ENCODE measurements at regions not wholly inside any gene's neighbourhood (a gene's known extent, or its start where the extent isn't known, plus 50 kb on each side); places are given as distances from the start of the nearest gene placed in this dataset.

DNA sequence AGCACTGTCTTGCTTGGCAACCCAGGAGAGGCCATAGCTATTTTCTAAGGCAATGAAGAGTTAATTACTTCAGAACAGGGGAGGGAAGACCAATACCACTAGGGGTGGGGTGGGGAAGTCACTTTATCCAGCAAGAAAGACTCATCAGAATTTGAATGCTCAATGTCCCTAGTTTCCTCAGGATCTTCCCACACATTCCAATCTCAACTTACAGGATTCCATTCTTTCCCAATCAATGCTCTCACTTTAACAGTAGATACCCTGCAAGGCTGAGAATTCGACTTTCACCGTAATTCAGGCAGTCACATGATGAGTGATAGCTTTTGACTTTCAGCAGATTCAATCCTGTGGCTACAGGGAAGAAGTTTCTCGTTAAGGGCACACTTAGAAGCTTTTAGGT, 526.6 kb upstream of the SEL1L start:
- POLR2A ChIA-PET = no interaction called here
- Histone ChIP-seq H3K9me3 (ENCODE audit: control insufficient read depth, insufficient read depth, low read depth, low read length) (no peaks in the 10 kb centered on the region), H3K27ac (ENCODE audit: extremely low read depth, low read depth, low read length) (no peak overlapping the region), H3K36me3 (ENCODE audit: control insufficient read depth in 2 of 2, insufficient read depth in 1 of 2, low read length in 2 of 2) (no peaks in the 10 kb centered on the region), H3K4me1 (ENCODE audit: control insufficient read depth, insufficient read depth, low read length) (no peaks in the 10 kb centered on the region), H3K4me3 (ENCODE audit: low read depth, low read length) (no peak overlapping the region)
- CTCF ChIA-PET = no interaction called here
- TF ChIP-seq, protein P1, sequence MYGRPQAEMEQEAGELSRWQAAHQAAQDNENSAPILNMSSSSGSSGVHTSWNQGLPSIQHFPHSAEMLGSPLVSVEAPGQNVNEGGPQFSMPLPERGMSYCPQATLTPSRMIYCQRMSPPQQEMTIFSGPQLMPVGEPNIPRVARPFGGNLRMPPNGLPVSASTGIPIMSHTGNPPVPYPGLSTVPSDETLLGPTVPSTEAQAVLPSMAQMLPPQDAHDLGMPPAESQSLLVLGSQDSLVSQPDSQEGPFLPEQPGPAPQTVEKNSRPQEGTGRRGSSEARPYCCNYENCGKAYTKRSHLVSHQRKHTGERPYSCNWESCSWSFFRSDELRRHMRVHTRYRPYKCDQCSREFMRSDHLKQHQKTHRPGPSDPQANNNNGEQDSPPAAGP (tag by site-specific recombination; IDR thresholded peaks at IDR 0.05) = no peak
- TF ChIP-seq ZNF16 (tag by site-specific recombination; IDR thresholded peaks at IDR 0.05; ENCODE audit: low read depth) = no peak
- TF ChIP-seq ZBTB7A (tag by site-specific recombination; IDR thresholded peaks at IDR 0.05; ENCODE audit: low read depth) = no peak
- TF ChIP-seq ZNF521 (tag by site-specific recombination; IDR thresholded peaks at IDR 0.05) = no peak
- no peak for TF ChIP-seq WT1 (tag by site-specific recombination; IDR thresholded peaks at IDR 0.05)
- no peak for TF ChIP-seq ZNF560 (tag by site-specific recombination; IDR thresholded peaks at IDR 0.05; ENCODE audit: borderline replicate concordance)
- no peak for TF ChIP-seq INSM2 (tag by site-specific recombination; IDR thresholded peaks at IDR 0.05)
- TF ChIP-seq ZBTB44 (tag by site-specific recombination; IDR thresholded peaks at IDR 0.05) = no peak
- no peak for TF ChIP-seq ZNF426 (tag by site-specific recombination; IDR thresholded peaks at IDR 0.05)
- TF ChIP-seq, protein P2, sequence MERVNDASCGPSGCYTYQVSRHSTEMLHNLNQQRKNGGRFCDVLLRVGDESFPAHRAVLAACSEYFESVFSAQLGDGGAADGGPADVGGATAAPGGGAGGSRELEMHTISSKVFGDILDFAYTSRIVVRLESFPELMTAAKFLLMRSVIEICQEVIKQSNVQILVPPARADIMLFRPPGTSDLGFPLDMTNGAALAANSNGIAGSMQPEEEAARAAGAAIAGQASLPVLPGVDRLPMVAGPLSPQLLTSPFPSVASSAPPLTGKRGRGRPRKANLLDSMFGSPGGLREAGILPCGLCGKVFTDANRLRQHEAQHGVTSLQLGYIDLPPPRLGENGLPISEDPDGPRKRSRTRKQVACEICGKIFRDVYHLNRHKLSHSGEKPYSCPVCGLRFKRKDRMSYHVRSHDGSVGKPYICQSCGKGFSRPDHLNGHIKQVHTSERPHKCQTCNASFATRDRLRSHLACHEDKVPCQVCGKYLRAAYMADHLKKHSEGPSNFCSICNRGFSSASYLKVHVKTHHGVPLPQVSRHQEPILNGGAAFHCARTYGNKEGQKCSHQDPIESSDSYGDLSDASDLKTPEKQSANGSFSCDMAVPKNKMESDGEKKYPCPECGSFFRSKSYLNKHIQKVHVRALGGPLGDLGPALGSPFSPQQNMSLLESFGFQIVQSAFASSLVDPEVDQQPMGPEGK (tag by site-specific recombination; IDR thresholded peaks at IDR 0.05) = no peak
- TF ChIP-seq ZNF10 (tag by site-specific recombination; IDR thresholded peaks at IDR 0.05) = no peak

GRCh38 chr14:82067221-82067875, 533.7 kb upstream of the SEL1L start:
- ChIA-PET POLR2A (no interaction called here), CTCF (no interaction called here)
- Histone ChIP-seq H3K9me3 (ENCODE audit: control insufficient read depth, insufficient read depth, low read depth, low read length) (no peaks in the 10 kb centered on the region), H3K27ac (ENCODE audit: extremely low read depth, low read depth, low read length) (no peak overlapping the region), H3K36me3 (ENCODE audit: control insufficient read depth in 2 of 2, insufficient read depth in 1 of 2, low read length in 2 of 2) (no peaks in the 10 kb centered on the region), H3K4me1 (ENCODE audit: control insufficient read depth, insufficient read depth, low read length) (no peaks in the 10 kb centered on the region), H3K4me3 (ENCODE audit: low read depth, low read length) (no peak overlapping the region)
- TF ChIP-seq ZNF571 (tag by site-specific recombination; IDR thresholded peaks at IDR 0.05) = no peak
- TF ChIP-seq ZNF10 (tag by site-specific recombination; IDR thresholded peaks at IDR 0.05) = no peak
- no peak for TF ChIP-seq BCL11A (tag by site-specific recombination; IDR thresholded peaks at IDR 0.05; ENCODE audit: low read depth)
- no peak for TF ChIP-seq ZNF514 (tag by site-specific recombination; IDR thresholded peaks at IDR 0.05)
- no peak for TF ChIP-seq ZNF645 (tag by site-specific recombination; IDR thresholded peaks at IDR 0.05)
- no peak for TF ChIP-seq ZNF558 (tag by site-specific recombination; IDR thresholded peaks at IDR 0.05)
- TF ChIP-seq ZNF26 (tag by site-specific recombination; IDR thresholded peaks at IDR 0.05) = no peak
- no peak for TF ChIP-seq REST (tag by site-specific recombination; IDR thresholded peaks at IDR 0.05)
- TF ChIP-seq ZFP37 (tag by site-specific recombination; IDR thresholded peaks at IDR 0.05) = no peak
